Liver (tissue), 7 donors: ENCODE measurements at regions not wholly inside any gene's neighbourhood (a gene's known extent, or its start where the extent isn't known, plus 50 kb on each side); places are given as distances from the start of the nearest gene placed in this dataset.

Experiments
- DNase-seq: peaks from one replicate; pipeline ENCODE4 v3.0.0-alpha.2; 2017; ENCODE audit warnings: low spot score
- H3K27ac ChIP-seq, 2 donors: one replicate each; pipeline ENCODE4 v1.7.0; 2013; ENCODE audit warnings: inconsistent platforms in 2 of 2, low read length in 2 of 2, control low read depth in 1 of 2, low read depth in 1 of 2, mild to moderate bottlenecking in 1 of 2
- H3K27me3 ChIP-seq, 4 donors: one replicate each; pipeline versions ENCODE4 v1.6.1 to v1.7.0; 2013; ENCODE audit warnings: low read length in 3 of 4, inconsistent platforms in 1 of 4, mild to moderate bottlenecking in 1 of 4, moderate library complexity in 1 of 4; ENCODE audit not compliant: control insufficient read depth in 4 of 4, insufficient read depth in 4 of 4
- H3K36me3 ChIP-seq, 4 donors: one replicate each; pipeline versions ENCODE4 v1.6.1 to v1.7.0; 2013; ENCODE audit warnings: low read length in 3 of 4, mild to moderate bottlenecking in 3 of 4, low read depth in 1 of 4, moderate library complexity in 1 of 4; ENCODE audit not compliant: control insufficient read depth in 4 of 4, insufficient read depth in 3 of 4
- H3K4me1 ChIP-seq, 4 donors: one replicate each; pipeline versions ENCODE4 v1.6.1 to v1.7.0; 2013; ENCODE audit warnings: low read length in 3 of 4, mild to moderate bottlenecking in 3 of 4, moderate library complexity in 1 of 4; ENCODE audit not compliant: control insufficient read depth in 4 of 4, insufficient read depth in 4 of 4
- H3K4me3 ChIP-seq, 3 donors: one replicate each; pipeline versions ENCODE4 v1.6.1 to v1.7.0; 2013; ENCODE audit warnings: low read length in 3 of 3, control low read depth in 1 of 3, low read depth in 1 of 3, mild to moderate bottlenecking in 1 of 3
- H3K9ac ChIP-seq, 2 donors: one replicate each; pipeline ENCODE4 v1.7.0; 2013; ENCODE audit warnings: low read length in 2 of 2, mild to moderate bottlenecking in 2 of 2, moderate library complexity in 2 of 2, control low read depth in 1 of 2, low read depth in 1 of 2
- H3K9me3 ChIP-seq, 4 donors: one replicate each; pipeline versions ENCODE4 v1.6.1 to v1.7.0; 2013; ENCODE audit warnings: low read length in 3 of 4; ENCODE audit not compliant: control insufficient read depth in 4 of 4
- ATF3 ChIP-seq: IDR thresholded peaks from 2 replicates; pipeline ENCODE4 v1.6.1; 2016; ENCODE audit warnings: antibody characterized with exemption
- EGR1 ChIP-seq, 2 donors: IDR thresholded peaks; 2 replicates each; pipeline ENCODE4 v1.6.1; 2016 to 2018; ENCODE audit warnings: antibody characterized with exemption in 2 of 2, low read depth in 2 of 2
- FOXA1 ChIP-seq: IDR thresholded peaks from 2 replicates; pipeline ENCODE4 v1.6.1; 2016; ENCODE audit warnings: antibody characterized with exemption
- FOXA2 ChIP-seq: IDR thresholded peaks from 2 replicates; pipeline ENCODE4 v1.6.1; 2016; ENCODE audit warnings: antibody characterized with exemption
- GABPA ChIP-seq, 2 donors: IDR thresholded peaks in 1 of 2; conservative IDR thresholded peaks in 1 of 2; 2 replicates each; pipeline ENCODE4 v1.6.1; 2016; ENCODE audit warnings: antibody characterized with exemption in 2 of 2, mild to moderate bottlenecking in 1 of 2, moderate library complexity in 1 of 2
- HNF4A ChIP-seq, 2 donors: conservative IDR thresholded peaks; 2 replicates each; pipeline ENCODE4 v1.6.1; 2016; ENCODE audit warnings: antibody characterized with exemption in 2 of 2, mild to moderate bottlenecking in 2 of 2
- HNF4G ChIP-seq: IDR thresholded peaks from 2 replicates; pipeline ENCODE4 v1.6.1; 2016; ENCODE audit warnings: antibody characterized with exemption
- JUND ChIP-seq, 2 donors: IDR thresholded peaks; 2 replicates each; pipeline ENCODE4 v1.6.1; 2016; ENCODE audit warnings: antibody characterized with exemption in 2 of 2
- MAX ChIP-seq: IDR thresholded peaks from 2 replicates; pipeline ENCODE4 v1.6.1; 2016; ENCODE audit warnings: antibody characterized with exemption
- NR2F2 ChIP-seq: IDR thresholded peaks from 2 replicates; pipeline ENCODE4 v1.6.1; 2016; ENCODE audit warnings: antibody characterized with exemption
- RAD21 ChIP-seq, 2 donors: IDR thresholded peaks; 2 replicates each; pipeline ENCODE4 v1.6.1; 2016; ENCODE audit warnings: antibody characterized with exemption in 2 of 2, mild to moderate bottlenecking in 2 of 2
- REST ChIP-seq: IDR thresholded peaks from 2 replicates; pipeline ENCODE4 v1.6.1; 2016; ENCODE audit warnings: antibody characterized with exemption, mild to moderate bottlenecking
- RXRA ChIP-seq, 2 donors: IDR thresholded peaks; 2 replicates each; pipeline ENCODE4 v1.6.1; 2017 to 2018; ENCODE audit warnings: antibody characterized with exemption in 2 of 2, mild to moderate bottlenecking in 1 of 2
- SP1 ChIP-seq: IDR thresholded peaks from 2 replicates; pipeline ENCODE4 v1.6.1; 2018; ENCODE audit warnings: antibody characterized with exemption, mild to moderate bottlenecking
- TAF1 ChIP-seq: conservative IDR thresholded peaks from 2 replicates; pipeline ENCODE4 v1.6.1; 2016; ENCODE audit warnings: antibody characterized with exemption, mild to moderate bottlenecking
- ZBTB33 ChIP-seq: IDR thresholded peaks from 2 replicates; pipeline ENCODE4 v1.6.1; 2016; ENCODE audit warnings: antibody characterized with exemption
- WGBS: extraction: QIAGEN DNeasy Blood & Tissue Kit; methylation state at CpG from one replicate; pipeline ENCODE4 v1.1.7; 2013; 5-methylcytosine and 5-hydroxymethylcytosine counted together
- donor health status: healthy.
- donor health status: healthy.
- donor health status: healthy.
- donor health status: healthy.

GRCh38 chr2:173759959-173760358 is 205.2 kb downstream of the SP3 start:
- Histone ChIP-seq H3K9ac (no peak overlapping the region), H3K27ac (no peak overlapping the region), H3K27me3 (no peaks in the 10 kb centered on the region), H3K4me3 (no peak overlapping the region), H3K36me3 (no peaks in the 10 kb centered on the region), H3K9me3 (no peaks in the 10 kb centered on the region), H3K4me1 (no peaks in the 10 kb centered on the region)
- no peak for DNase-seq
- 91% methylated on average over 6 of the region's 6 CpGs for WGBS
- no peak for TF ChIP-seq JUND (IDR thresholded peaks at IDR 0.05)
- TF ChIP-seq EGR1 (IDR thresholded peaks at IDR 0.05; ENCODE audit: low read depth in 2 of 2): no peak
- TF ChIP-seq REST: no peak
- TF ChIP-seq NR2F2: no peak
- no peak for TF ChIP-seq HNF4A (conservative IDR thresholded peaks at IDR 0.05)

- H3K27ac ChIP-seq: no peak overlapping the region
- TF ChIP-seq EGR1 (IDR thresholded peaks at IDR 0.05; ENCODE audit: low read depth in 2 of 2) (no peak), REST (no peak), RXRA (IDR thresholded peaks at IDR 0.05) (no peak), FOXA1 (no peak), MAX (no peak), SP1 (no peak)
- 81% methylated on average over 3 of the region's 3 CpGs for WGBS
- no peak overlapping the region for H3K9ac ChIP-seq
- no peak for DNase-seq
- no peaks in the 10 kb centered on the region for H3K9me3 ChIP-seq
- H3K27me3 ChIP-seq: no peaks in the 10 kb centered on the region
- no peaks in the 10 kb centered on the region for H3K36me3 ChIP-seq
- H3K4me3 ChIP-seq: no peak overlapping the region
- no peaks in the 10 kb centered on the region for H3K4me1 ChIP-seq
Observed at GRCh38 chr2:173760553-173760952, 204.6 kb downstream of the SP3 start.

GRCh38 chr2:173761603-173762119 is 203.5 kb downstream of the SP3 start:
- no peak overlapping the region for H3K27ac ChIP-seq
- 93% methylated on average over 8 of the region's 8 CpGs for WGBS
- no peak for DNase-seq
- no peak for TF ChIP-seq JUND (IDR thresholded peaks at IDR 0.05)
- no peak for TF ChIP-seq FOXA1
- TF ChIP-seq GABPA (IDR thresholded peaks at IDR 0.05 in 1 of 2, conservative IDR thresholded peaks at IDR 0.05 in 1 of 2): no peak
- TF ChIP-seq HNF4G: no peak
- TF ChIP-seq RAD21 (IDR thresholded peaks at IDR 0.05): no peak
- TF ChIP-seq MAX: no peak
- no peak for TF ChIP-seq ATF3
- TF ChIP-seq TAF1: no peak
- TF ChIP-seq ZBTB33: no peak
- TF ChIP-seq HNF4A (conservative IDR thresholded peaks at IDR 0.05): no peak
- TF ChIP-seq FOXA2: no peak
- no peak for TF ChIP-seq NR2F2

More at GRCh38 chr2:173761603-173762119, 203.5 kb downstream of the SP3 start:
- no peak overlapping the region for H3K9ac ChIP-seq
- H3K4me3 ChIP-seq: no peak overlapping the region
- H3K9me3 ChIP-seq: no peaks in the 10 kb centered on the region
- no peaks in the 10 kb centered on the region for H3K36me3 ChIP-seq
- no peaks in the 10 kb centered on the region for H3K4me1 ChIP-seq
- H3K27me3 ChIP-seq: no peaks in the 10 kb centered on the region
